Right atrium auricular region (tissue), 2 donors: ENCODE measurements at regions not wholly inside any gene's neighbourhood (a gene's known extent, or its start where the extent isn't known, plus 50 kb on each side); places are given as distances from the start of the nearest gene placed in this dataset.

Source experiments
- DNase-seq: peaks from one replicate; pipeline ENCODE4 v3.0.0-alpha.2; 2019; ENCODE audit warnings: low spot score
- H3K27ac ChIP-seq, 2 donors: fragments of 200-600 bp; sonication (generic); 1 replicate in 1 of 2; 2 replicates in 1 of 2; pipeline ENCODE4 v1.5.1; 2016 to 2019
- H3K27me3 ChIP-seq, 2 donors: fragments of 200-600 bp; sonication (generic); one replicate each; pipeline versions ENCODE4 v1.5.1 to v1.6.0; 2017 to 2019
- H3K36me3 ChIP-seq: fragments of 200-600 bp; sonication (generic); one replicate; pipeline ENCODE4 v1.5.1; 2016
- H3K4me1 ChIP-seq, 2 donors: fragments of 200-600 bp; sonication (generic); one replicate each; pipeline versions ENCODE4 v1.5.1 to v1.6.0; 2017 to 2019
- H3K4me3 ChIP-seq, 2 donors: fragments of 200-600 bp; sonication (generic); 1 replicate in 1 of 2; 2 replicates in 1 of 2; pipeline ENCODE4 v1.5.1; 2017 to 2019; ENCODE audit warnings: mild to moderate bottlenecking in 1 of 2, moderate library complexity in 1 of 2
- H3K9me3 ChIP-seq, 2 donors: fragments of 200-600 bp; sonication (generic); one replicate each; pipeline ENCODE4 v1.5.1; 2019
- TF ChIP-seq, protein P1 (sequence below), 2 donors: fragments of 200-600 bp; sonication (generic); IDR thresholded peaks; one replicate each; pipeline ENCODE4 v1.5.1; 2019; ENCODE audit warnings: antibody characterized with exemption in 2 of 2

DNA sequence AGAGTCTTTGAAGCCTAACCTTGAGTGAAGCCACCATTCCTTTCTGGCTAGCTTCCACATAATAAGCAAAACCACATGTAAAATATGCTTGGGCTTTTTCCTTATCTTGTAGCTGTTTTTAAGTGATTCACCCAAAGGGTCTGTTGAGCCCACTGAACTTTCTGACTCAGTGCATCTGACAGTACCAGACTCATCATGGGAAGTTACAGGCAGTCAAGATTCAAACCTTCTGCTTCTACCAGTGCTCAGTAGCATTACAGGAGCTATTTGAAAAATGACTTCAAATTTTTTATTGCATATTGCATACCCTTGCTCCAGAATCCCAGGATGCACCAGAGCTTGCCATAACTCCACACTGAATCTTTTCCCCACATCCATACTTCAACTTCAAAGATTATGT lies 87.5 kb upstream of the PTPRD start:
- TF ChIP-seq, protein P1, sequence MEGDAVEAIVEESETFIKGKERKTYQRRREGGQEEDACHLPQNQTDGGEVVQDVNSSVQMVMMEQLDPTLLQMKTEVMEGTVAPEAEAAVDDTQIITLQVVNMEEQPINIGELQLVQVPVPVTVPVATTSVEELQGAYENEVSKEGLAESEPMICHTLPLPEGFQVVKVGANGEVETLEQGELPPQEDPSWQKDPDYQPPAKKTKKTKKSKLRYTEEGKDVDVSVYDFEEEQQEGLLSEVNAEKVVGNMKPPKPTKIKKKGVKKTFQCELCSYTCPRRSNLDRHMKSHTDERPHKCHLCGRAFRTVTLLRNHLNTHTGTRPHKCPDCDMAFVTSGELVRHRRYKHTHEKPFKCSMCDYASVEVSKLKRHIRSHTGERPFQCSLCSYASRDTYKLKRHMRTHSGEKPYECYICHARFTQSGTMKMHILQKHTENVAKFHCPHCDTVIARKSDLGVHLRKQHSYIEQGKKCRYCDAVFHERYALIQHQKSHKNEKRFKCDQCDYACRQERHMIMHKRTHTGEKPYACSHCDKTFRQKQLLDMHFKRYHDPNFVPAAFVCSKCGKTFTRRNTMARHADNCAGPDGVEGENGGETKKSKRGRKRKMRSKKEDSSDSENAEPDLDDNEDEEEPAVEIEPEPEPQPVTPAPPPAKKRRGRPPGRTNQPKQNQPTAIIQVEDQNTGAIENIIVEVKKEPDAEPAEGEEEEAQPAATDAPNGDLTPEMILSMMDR (IDR thresholded peaks at IDR 0.05), result no peak
- H3K36me3 ChIP-seq, result no peaks in the 10 kb centered on the region

DNA sequence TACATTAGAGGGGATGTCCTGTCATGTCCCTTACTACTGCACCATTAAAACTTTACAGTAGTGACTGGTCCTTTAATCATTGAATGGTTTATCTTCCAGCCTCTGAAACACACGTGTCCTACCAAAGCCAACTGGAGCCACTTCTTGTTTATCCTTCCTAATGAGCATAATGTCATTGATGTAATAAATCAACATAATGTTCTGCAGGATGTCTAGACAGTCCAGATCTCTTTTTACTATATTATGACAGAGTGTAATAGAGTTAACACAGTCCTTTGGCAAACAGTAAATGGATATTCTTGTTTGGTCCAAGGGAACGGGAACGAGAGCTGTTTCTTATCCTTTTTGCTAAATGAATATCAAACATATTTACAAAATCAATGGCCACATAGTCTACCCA lies 88.1 kb upstream of the PTPRD start:
- no peaks in the 10 kb centered on the region for H3K27me3 ChIP-seq
- H3K36me3 ChIP-seq, result no peaks in the 10 kb centered on the region
- no peaks in the 10 kb centered on the region for H3K9me3 ChIP-seq
- H3K27ac ChIP-seq, result no peak overlapping the region
- TF ChIP-seq, protein P1 (IDR thresholded peaks at IDR 0.05), result no peak
- no peaks in the 10 kb centered on the region for H3K4me1 ChIP-seq
- no peak overlapping the region for H3K4me3 ChIP-seq
- DNase-seq, result no peak

More for the DNA sequence above, 87.5 kb upstream of the PTPRD start:
- no peaks in the 10 kb centered on the region for H3K9me3 ChIP-seq
- DNase-seq, result no peak
- H3K4me3 ChIP-seq, result no peak overlapping the region
- H3K27me3 ChIP-seq, result no peaks in the 10 kb centered on the region
- no peak overlapping the region for H3K27ac ChIP-seq
- H3K4me1 ChIP-seq, result no peaks in the 10 kb centered on the region

DNA sequence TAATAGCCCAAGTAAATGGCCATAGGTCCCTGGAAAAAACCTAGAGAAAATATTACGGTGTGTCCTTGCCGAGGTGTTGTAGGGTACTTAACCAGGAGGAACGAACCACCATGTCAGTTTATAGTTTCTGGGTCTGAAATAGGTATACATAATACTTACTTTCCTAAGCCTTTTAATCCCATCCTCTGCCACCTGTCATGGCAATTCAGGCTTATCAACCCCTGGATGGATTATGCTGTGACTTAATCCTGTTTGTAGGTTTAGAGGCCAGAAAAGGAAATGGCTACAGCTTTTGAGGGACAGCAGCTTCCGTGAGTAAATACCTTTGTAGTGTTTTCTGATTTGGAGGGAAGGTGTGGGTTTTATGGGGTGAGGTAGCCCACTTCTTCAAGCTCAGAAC lies 89.1 kb upstream of the PTPRD start:
- no peak for DNase-seq
- H3K27ac ChIP-seq, result no peak overlapping the region
- H3K36me3 ChIP-seq, result no peaks in the 10 kb centered on the region
- TF ChIP-seq, protein P1 (IDR thresholded peaks at IDR 0.05), result no peak
- no peak overlapping the region for H3K4me3 ChIP-seq
- H3K4me1 ChIP-seq, result no peaks in the 10 kb centered on the region
- H3K27me3 ChIP-seq, result no peaks in the 10 kb centered on the region
- H3K9me3 ChIP-seq, result no peaks in the 10 kb centered on the region

DNA sequence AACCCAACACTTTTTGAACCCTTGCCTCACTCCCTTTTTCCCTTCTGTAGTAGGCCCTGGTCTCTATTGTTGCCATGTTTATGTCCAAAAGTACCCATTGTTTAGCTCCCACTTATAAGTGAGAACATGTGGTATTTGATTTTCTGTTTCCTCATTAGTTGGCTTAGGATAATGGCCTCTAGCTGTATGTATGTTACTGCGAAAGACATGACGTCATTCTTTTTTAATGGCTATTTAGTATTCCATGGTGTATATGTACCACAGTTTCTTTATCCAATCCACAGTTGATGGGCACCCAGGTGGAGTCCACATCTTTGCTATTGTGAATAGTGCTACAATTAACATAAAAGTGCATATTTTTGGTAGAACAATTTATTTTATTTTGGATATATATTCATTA lies 90.3 kb upstream of the PTPRD start:
- TF ChIP-seq, protein P1 (IDR thresholded peaks at IDR 0.05), result no peak
- Histone ChIP-seq H3K27me3 (no peaks in the 10 kb centered on the region), H3K4me1 (no peaks in the 10 kb centered on the region), H3K27ac (no peak overlapping the region), H3K4me3 (no peak overlapping the region), H3K9me3 (no peaks in the 10 kb centered on the region), H3K36me3 (no peaks in the 10 kb centered on the region)
- DNase-seq, result no peak

DNA sequence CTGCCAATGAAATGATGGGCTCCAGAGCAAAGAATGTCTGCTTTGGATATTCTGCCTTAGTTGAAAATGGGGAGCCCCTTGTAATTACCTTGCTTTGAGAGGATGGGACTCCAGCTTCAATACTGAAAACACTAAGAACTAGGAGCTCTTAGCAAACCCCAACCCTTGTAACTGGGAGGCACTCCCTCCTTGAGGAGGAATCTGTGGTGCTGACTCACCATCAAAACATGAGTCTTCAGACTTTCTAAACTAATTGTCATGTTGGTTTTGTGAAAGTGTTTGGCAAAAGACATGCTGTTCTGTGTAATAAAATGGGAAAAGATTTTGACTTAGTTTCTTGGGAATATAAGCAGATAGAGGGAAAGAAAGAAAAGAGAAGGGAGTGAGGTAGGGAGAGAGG lies 91.9 kb upstream of the PTPRD start:
- Histone ChIP-seq H3K9me3 (no peaks in the 10 kb centered on the region), H3K4me1 (no peaks in the 10 kb centered on the region), H3K27ac (no peak overlapping the region), H3K4me3 (no peak overlapping the region), H3K36me3 (no peaks in the 10 kb centered on the region), H3K27me3 (no peaks in the 10 kb centered on the region)
- no peak for DNase-seq
- TF ChIP-seq, protein P1 (IDR thresholded peaks at IDR 0.05), result no peak

DNA sequence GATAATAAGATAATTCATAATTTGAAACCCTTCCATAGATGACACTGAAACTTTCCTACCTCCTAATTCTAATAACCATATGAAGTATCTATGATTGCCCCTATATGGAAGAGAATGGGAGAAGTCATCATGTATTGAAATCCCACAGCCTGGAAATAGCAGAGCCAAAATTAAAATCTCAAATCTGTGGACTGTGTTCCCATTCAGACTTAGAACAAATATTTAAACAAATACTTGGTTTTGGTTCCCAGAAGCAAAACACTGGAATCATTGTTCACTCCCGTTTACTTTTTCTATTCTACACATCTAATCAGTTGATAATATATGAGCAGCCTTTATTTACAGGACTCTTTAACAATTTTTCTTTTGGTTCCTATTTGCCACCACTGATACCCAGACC lies 92.6 kb upstream of the PTPRD start:
- H3K4me3 ChIP-seq, result no peak overlapping the region
- no peak overlapping the region for H3K27ac ChIP-seq
- H3K4me1 ChIP-seq, result no peaks in the 10 kb centered on the region
- TF ChIP-seq, protein P1 (IDR thresholded peaks at IDR 0.05), result no peak
- no peaks in the 10 kb centered on the region for H3K27me3 ChIP-seq
- H3K9me3 ChIP-seq, result no peaks in the 10 kb centered on the region
- H3K36me3 ChIP-seq, result no peaks in the 10 kb centered on the region
- DNase-seq, result no peak
